ENCODE measurements at regions not wholly inside any gene's neighbourhood (a gene's known extent, or its start where the extent isn't known, plus 50 kb on each side); places are given as distances from the start of the nearest gene placed in this dataset.

GRCh38 chr12:63040526-63041220 lies 105.7 kb upstream of the PPM1H start:
- TF ChIP-seq EP300 (IDR thresholded peaks at IDR 0.05) (no peak), CTCF (IDR thresholded peaks at IDR 0.05) (no peak), POLR2A (IDR thresholded peaks at IDR 0.05) (no peak)
